H1 (cell line): ENCODE measurements at regions not wholly inside any gene's neighbourhood (a gene's known extent, or its start where the extent isn't known, plus 50 kb on each side); places are given as distances from the start of the nearest gene placed in this dataset.

Experiments used
- CHD1 ChIP-seq: IDR thresholded peaks from 2 replicates; pipeline ENCODE4 v1.6.1; 2012; ENCODE audit warnings: low read depth, low read length, improper control_type of control experiment
- GTF2F1 ChIP-seq: IDR thresholded peaks from 2 replicates; pipeline ENCODE4 v1.6.1; 2012; ENCODE audit warnings: low read depth, low read length, improper control_type of control experiment, borderline replicate concordance
- SAP30 ChIP-seq: fragments of 300-600 bp; sonication (generic); IDR thresholded peaks from 2 replicates; pipeline ENCODE4 v1.7.1; 2012; ENCODE audit warnings: low read length, moderate library complexity, mild to moderate bottlenecking, inconsistent platforms; ENCODE audit not compliant: insufficient read depth, insufficient replicate concordance
- SP4 ChIP-seq: IDR thresholded peaks from 2 replicates; pipeline ENCODE4 v1.6.1; 2012; ENCODE audit warnings: low read length, inconsistent platforms
- SRF ChIP-seq: IDR thresholded peaks from 2 replicates; pipeline ENCODE4 v1.6.1; 2011; ENCODE audit warnings: mild to moderate bottlenecking, low read depth, low read length, moderate library complexity

GRCh38 chr7:13687500-13687899, 302.0 kb downstream of the ETV1 start (continued):
- TF ChIP-seq SAP30 = no peak
- no peak for TF ChIP-seq SP4
- TF ChIP-seq GTF2F1 = no peak
- no peak for TF ChIP-seq CHD1
- no peak for TF ChIP-seq SRF
